ENCODE measurements at regions not wholly inside any gene's neighbourhood (a gene's known extent, or its start where the extent isn't known, plus 50 kb on each side); places are given as distances from the start of the nearest gene placed in this dataset.

DNA sequence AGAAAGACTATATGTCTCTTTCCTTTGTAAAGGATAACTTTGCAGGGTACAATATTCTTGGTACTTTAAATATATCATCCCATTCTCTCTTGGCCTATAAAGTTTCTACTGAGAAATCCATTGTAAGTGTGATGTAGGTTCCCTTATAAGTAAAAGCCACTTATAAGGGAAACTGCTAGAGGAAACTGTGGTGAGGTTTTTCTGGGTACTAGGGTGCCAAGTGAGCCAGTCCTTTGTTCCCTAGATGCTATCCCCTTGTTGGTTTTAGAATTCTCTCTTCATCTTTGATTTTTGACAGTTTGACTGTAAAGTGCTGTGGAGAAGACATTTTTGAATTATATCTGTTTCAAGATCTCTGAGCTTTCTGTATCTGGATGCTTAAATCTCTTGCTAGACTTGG, 108.9 kb upstream of the NEK7 start:
- Histone ChIP-seq H4K20me1 (ENCODE audit: insufficient read depth, low read length) (no peaks in the 10 kb centered on the region), H3K36me3 (ENCODE audit: insufficient read depth, low read length) (no peaks in the 10 kb centered on the region), H3K79me2 (ENCODE audit: insufficient read depth, low read length) (no peaks in the 10 kb centered on the region), H3K4me2 (ENCODE audit: insufficient read depth, low read length) (no peak overlapping the region), H3K9me3 (ENCODE audit: low read depth, low read length) (no peaks in the 10 kb centered on the region), H3K4me3 (ENCODE audit: insufficient read depth, low read length) (no peak overlapping the region), H2AFZ (ENCODE audit: low read length) (no peak overlapping the region), H3K27ac (ENCODE audit: low read depth, low read length) (no peak overlapping the region), H3K4me1 (ENCODE audit: insufficient read depth, low read length) (no peaks in the 10 kb centered on the region), H3K27me3 (ENCODE audit: insufficient read depth, low read length) (no peaks in the 10 kb centered on the region)
- no peak for DNase-seq (ENCODE audit: insufficient read length, low spot score, missing footprints)
- no peak for TF ChIP-seq CTCF (IDR thresholded peaks at IDR 0.05; ENCODE audit: extremely low read depth, low read depth, low read length)

GRCh38 chr1:198054510-198054909, 102.3 kb upstream of the NEK7 start:
- DNase-seq (ENCODE audit: insufficient read length, low spot score, missing footprints): no peak
- Histone ChIP-seq H3K36me3 (ENCODE audit: insufficient read depth, low read length) (no peaks in the 10 kb centered on the region), H3K27me3 (ENCODE audit: insufficient read depth, low read length) (no peaks in the 10 kb centered on the region), H3K79me2 (ENCODE audit: insufficient read depth, low read length) (no peaks in the 10 kb centered on the region), H3K4me3 (ENCODE audit: insufficient read depth, low read length) (no peak overlapping the region), H3K4me2 (ENCODE audit: insufficient read depth, low read length) (no peak overlapping the region), H2AFZ (ENCODE audit: low read length) (no peak overlapping the region), H3K27ac (ENCODE audit: low read depth, low read length) (no peak overlapping the region), H3K4me1 (ENCODE audit: insufficient read depth, low read length) (no peaks in the 10 kb centered on the region), H3K9me3 (ENCODE audit: low read depth, low read length) (no peaks in the 10 kb centered on the region), H4K20me1 (ENCODE audit: insufficient read depth, low read length) (no peaks in the 10 kb centered on the region)
- TF ChIP-seq CTCF (IDR thresholded peaks at IDR 0.05; ENCODE audit: extremely low read depth, low read depth, low read length): no peak

DNA sequence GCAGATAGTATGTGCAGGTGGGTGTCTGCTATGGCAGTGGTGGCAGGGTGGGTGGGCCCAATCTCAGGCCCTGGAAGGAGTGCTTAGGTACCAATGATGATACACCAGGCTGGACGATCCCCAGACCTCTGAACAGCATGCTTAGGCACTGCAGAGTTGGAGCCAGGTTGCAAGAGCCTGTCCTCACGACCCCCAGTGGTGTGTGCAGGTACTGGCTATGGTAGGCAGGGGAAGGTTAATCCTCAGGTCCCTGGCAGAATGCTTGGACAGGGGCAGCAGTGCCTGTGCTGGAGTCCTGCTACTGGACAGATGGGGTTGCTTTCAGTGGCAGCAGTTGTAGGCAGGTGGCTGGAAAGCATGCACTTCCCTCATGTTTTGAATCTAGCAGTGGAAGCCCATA, 100.5 kb upstream of the NEK7 start:
- H3K79me2 ChIP-seq (ENCODE audit: insufficient read depth, low read length): no peaks in the 10 kb centered on the region
- TF ChIP-seq CTCF (IDR thresholded peaks at IDR 0.05; ENCODE audit: extremely low read depth, low read depth, low read length): peak; percentile 22
- no peak overlapping the region for H3K27ac ChIP-seq (ENCODE audit: low read depth, low read length)
- no peaks in the 10 kb centered on the region for H3K9me3 ChIP-seq (ENCODE audit: low read depth, low read length)
- H3K27me3 ChIP-seq (ENCODE audit: insufficient read depth, low read length): no peaks in the 10 kb centered on the region
- H3K36me3 ChIP-seq (ENCODE audit: insufficient read depth, low read length): no peaks in the 10 kb centered on the region
- H3K4me3 ChIP-seq (ENCODE audit: insufficient read depth, low read length): no peak overlapping the region
- peak; percentile 15 for DNase-seq (ENCODE audit: insufficient read length, low spot score, missing footprints)
- H3K4me1 ChIP-seq (ENCODE audit: insufficient read depth, low read length): no peaks in the 10 kb centered on the region
- no peak overlapping the region for H2AFZ ChIP-seq (ENCODE audit: low read length)
- H4K20me1 ChIP-seq (ENCODE audit: insufficient read depth, low read length): no peaks in the 10 kb centered on the region
- H3K4me2 ChIP-seq (ENCODE audit: insufficient read depth, low read length): no peak overlapping the region

DNA sequence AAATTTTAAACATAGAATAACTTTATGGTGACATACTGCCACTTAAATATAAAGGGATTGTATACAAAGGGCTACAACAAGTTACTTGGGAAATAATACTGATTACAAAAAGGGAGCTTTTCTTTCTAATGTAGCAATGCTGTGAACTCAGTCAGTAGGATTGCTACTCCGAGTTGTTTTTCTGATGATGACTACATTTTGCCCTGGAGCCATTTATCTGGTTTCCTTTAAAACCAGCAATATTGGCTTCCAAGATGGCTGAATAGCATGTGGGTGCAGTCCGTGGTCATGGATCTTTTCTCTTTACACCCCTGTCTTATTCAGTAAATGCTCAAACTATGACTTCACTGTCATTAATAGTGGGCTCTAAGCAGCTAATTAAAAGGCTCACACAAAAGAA, 92.6 kb upstream of the NEK7 start:
- no peak overlapping the region for H3K4me2 ChIP-seq (ENCODE audit: insufficient read depth, low read length)
- H2AFZ ChIP-seq (ENCODE audit: low read length): no peak overlapping the region
- H3K79me2 ChIP-seq (ENCODE audit: insufficient read depth, low read length): no peaks in the 10 kb centered on the region
- TF ChIP-seq CTCF (IDR thresholded peaks at IDR 0.05; ENCODE audit: extremely low read depth, low read depth, low read length): no peak
- H3K4me3 ChIP-seq (ENCODE audit: insufficient read depth, low read length): no peak overlapping the region
- H3K4me1 ChIP-seq (ENCODE audit: insufficient read depth, low read length): no peaks in the 10 kb centered on the region
- DNase-seq (ENCODE audit: insufficient read length, low spot score, missing footprints): no peak
- no peaks in the 10 kb centered on the region for H3K27me3 ChIP-seq (ENCODE audit: insufficient read depth, low read length)
- no peaks in the 10 kb centered on the region for H3K36me3 ChIP-seq (ENCODE audit: insufficient read depth, low read length)
- H3K27ac ChIP-seq (ENCODE audit: low read depth, low read length): no peak overlapping the region
- no peaks in the 10 kb centered on the region for H3K9me3 ChIP-seq (ENCODE audit: low read depth, low read length)
- no peaks in the 10 kb centered on the region for H4K20me1 ChIP-seq (ENCODE audit: insufficient read depth, low read length)

All from osteoblast (primary cell).